Ecto neural progenitor cell (in vitro differentiated cells): ENCODE measurements at regions not wholly inside any gene's neighbourhood (a gene's known extent, or its start where the extent isn't known, plus 50 kb on each side); places are given as distances from the start of the nearest gene placed in this dataset.
"Not testable (repeated sequence)": the region's sequence is repeated elsewhere in the genome, so short reads cannot be mapped to it uniquely, and the experiment has no call there.

ENCODE experiments used
- DNase-seq: peaks from one replicate; pipeline ENCODE4 v3.0.0-alpha.2; 2018; ENCODE audit warnings: low spot score

DNA sequence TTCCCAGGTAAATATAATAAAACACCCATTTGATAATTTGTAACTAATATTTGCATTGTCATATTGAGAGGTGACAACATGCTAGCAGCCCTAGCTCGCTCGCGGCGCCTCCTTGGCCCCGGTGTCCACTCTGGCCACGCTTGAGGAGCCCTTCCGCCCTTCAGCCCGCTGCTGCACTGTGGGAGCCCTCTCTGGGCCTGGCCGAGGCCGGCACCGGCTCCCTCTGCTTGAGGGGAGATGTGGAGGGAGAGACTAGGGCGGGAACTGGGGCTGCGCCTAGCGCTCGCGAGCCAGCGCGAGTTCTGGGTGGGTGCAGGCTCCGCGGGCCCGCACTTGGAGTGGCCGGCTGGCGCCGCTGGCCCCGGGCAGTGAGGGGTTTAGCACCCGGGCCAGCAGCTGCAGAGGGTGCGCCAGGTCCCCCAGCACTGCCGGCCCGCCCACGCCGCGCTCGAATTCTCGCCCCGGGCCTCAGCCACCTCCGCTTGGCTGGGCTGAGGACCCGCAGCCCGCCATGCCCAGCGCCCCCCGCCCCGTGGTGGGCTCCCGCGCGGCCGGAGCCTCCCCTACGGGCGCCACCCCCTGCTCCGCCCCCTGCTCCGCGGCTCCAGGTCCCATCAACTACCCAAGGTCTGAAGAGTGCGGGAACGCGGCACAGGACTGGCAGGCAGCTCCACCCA is 594.4 kb downstream of the SLITRK6 start:
- DNase-seq: no peak

DNA sequence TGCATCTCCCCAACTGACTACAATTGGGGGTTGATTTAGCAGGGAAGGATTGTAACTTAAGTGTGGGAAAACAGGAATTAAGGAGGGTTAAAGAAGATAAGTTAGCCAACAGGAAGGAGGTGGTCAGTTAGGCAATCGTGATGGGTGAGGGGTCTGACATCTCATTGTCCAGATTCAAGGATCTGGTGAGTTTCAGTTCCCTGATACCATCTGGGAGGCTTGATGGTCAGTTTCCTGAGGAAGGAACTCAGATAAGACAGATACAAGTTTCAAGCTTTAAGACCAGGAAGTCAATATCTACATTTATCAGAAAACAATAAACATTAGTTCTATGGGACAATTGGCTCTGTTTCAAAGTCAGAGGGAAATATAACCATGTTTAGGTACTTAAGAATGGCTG is 601.8 kb downstream of the SLITRK6 start:
- DNase-seq: no peak

DNA sequence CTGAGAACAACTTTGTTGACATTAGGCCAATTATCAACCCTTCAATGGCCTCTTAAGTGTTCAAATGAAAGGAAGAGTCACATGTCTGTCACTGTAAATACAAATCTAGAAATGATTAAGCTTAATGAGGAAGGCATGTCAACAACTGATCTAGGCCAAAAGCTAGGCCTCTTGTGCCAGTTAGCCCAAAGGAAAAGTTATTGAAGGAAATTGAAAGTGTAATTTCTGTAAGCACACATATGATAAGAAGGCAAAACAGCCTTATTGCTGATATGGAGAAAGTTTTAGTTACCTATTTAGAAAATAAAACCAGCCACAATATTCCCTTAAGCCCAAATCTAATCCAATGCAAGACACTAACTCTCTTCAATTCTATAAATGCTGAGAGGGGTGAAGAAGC is 604.7 kb downstream of the SLITRK6 start:
- DNase-seq: no peak

DNA sequence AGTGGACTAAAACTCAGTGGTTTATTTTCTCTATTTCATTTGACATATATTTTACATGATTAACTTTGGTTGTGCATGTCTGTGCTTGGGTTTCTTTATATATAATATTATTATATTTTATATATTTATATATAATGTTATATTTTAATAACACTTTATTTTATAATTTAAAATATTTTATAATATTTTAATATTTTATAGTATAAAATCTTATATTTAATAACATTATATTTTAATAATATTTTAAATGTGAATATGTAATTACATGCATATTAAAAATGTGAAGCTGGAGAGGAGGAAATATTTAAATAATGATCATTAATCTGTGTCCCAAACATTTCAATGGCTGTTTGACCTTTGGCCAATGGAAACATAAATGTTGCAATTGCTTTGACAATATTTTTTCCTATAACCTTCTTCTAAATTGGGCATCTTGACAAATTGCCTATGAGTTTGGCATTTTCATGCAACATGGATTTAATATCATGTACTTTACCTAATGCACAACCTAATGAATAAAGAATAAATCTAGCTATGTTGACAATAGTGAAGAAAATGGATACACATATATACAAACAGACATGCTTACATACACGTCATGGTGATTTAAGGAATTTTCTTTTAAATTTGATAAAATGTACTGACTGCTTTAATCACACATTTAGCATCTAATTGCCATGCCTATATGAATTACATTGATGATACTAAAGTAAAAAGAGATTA is 607.1 kb downstream of the SLITRK6 start:
- DNase-seq: no peak

DNA sequence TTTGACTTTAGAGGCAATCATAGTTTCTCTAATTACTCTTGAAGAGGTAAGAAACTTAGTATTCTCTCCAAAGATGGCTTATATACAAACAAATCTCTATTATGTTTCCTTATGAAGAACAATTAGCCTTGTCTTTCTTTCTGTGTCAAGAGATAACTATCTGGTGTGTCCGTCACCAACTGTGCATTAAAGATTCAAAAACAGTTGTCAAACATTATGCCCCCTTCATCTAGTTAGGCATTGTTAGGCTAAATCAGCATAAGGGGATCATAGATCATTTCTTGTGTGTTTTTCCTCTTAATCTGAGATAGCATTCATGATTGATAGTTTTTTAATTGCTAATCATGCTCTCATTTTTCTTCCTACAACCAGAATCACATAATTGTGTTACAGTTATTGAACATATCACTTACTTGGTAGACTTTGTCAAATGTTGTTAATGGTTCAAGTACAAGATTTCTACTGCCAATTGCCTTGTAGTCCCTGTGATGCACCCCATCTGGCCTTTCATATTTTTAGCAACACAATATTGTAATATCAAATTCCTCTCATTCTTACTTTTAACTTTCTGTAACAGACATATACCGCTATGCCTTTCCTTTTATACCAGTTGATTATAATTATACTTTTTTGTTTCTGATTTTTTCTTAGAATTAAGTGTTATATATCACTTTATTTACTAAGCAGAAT is 612.7 kb downstream of the SLITRK6 start:
- DNase-seq: no peak

DNA sequence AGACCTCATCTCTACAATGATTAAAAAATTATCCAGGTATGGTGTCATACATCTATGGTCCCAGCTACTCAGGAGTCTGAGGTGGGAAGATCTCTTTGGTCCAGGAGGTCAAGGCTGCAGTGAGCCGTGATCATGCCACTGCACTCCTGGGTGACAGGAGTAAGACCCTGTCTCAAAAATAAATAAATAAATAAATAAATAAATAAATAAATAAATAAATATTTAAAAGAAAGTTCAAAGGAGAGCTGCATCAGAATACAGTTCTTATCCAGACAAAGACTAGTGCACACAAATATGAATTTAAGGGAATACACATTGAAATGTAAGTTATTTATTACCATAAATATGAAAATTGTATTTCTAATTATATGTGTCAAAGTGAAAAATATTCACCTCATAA is 624.9 kb downstream of the SLITRK6 start:
- DNase-seq: no peak

DNA sequence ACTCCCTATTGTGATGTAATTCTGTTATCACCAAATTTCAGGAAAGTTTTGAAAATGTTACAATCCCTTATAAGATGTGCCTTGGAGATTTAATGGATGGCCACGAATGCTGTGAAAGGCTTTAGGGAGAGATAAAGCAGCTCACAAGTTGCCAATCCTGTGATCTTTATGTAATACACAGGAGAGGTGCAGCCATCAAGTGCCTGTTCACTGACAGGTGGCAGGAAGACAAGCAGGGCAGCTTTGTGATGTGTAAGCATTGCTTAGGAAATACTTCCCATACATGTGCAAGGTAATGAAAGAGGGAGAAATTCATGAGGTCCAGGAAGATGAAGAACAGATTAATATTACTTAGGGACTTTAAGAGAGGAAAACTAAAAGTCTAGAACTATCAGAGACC is 628.8 kb downstream of the SLITRK6 start:
- DNase-seq: no peak

DNA sequence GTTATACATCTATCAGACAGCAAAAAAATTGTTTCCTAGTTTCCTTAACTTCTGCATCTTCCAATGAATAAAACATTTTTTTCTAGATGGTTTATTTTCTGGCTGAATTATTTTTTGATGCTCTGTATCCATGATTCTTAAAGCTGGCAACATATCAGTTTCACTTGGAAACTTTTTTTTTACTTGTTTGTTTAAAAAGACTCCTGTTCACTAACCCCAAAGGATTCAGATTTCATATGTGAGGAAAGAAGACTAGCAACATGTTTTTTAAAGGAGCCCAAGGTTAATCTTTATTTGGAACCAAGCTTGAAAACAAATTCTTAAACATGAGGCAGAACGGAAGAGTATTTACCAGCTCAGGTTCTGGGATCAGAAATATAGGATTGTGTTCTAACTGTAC is 632.3 kb downstream of the SLITRK6 start:
- no peak for DNase-seq

DNA sequence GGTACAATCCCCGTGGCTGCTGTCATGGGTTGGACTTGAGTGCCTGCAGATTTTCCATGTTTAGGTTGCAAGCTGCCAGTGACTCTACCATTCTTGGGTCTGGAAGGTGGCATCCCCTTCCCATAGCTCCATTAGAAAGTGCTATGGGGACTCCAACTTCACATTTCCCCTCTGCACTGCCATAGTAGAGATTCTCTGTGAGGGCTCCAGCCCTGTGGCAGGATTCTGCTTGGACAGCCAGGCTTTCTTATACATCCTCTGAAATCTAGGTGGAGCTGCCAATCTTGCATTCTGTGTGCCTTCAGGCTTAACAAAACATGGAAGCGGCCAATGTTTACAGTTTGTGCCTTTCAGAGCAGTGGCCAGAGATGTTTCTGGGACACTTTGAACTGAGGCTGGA is 636.2 kb downstream of the SLITRK6 start:
- DNase-seq: no peak

DNA sequence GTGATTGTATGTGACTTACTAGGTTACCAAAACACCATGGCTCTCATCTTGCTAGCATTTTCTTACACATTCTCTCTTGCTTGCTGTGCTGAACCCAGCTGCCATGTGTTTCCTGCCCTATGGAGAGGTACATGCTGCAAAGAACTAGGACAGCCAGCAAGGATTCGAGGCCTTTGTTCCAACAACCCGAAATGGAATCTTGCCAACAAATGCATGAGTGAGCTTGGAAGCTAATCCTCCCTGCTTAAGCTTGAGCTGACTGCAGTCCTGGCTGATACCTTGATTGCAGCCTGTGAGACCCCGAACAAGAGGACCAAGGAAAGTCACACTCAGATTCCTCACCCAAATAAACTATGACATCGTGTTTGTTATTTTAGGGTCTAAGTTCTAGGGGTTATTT is 651.2 kb downstream of the SLITRK6 start:
- peak; percentile 60 for DNase-seq

DNA sequence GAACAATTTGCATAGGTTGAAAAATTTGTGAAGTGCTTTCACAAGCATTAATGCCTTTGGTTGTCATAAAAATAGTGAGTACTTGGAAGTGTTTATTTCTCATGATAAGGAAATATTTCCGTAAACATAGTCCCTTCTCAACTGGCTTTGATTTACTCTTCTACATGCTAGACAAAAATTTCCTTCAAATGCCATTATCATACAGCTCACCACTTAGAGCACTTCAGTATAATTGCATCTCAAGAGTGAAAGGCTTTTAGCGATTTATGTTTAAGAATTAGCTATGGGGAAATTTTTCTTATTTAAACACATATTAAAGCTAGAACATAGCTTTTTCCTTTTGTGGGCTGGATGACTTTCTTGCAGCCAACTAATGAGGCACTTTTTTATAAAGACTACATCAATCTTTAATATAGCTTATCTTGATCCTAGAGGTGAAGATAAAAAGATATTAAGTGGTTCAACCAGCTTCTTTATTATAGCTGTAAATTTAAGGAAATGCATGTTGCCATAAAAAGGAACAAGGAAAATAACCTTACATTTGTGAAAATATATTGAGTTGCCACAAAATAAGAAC is 656.8 kb downstream of the SLITRK6 start:
- DNase-seq: no peak

DNA sequence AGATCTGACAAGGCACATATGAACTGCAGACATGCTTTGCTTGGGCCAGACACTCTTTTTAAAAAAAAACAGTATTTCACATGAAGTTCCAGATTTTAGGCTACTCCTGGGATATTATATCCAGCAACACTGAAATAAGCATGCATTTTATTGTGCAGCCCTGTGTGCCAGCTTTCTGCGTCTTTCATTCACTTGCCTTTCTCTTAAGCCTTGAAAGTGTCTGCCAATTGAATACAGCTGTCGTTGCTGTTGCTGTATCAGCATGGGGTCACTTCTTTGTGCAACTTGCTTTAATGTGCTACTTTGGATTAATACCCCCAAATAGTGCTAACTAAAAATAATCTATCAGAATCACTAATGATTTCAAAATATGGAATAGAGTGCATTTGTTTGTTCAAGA is 657.8 kb downstream of the SLITRK6 start:
- DNase-seq: no peak

DNA sequence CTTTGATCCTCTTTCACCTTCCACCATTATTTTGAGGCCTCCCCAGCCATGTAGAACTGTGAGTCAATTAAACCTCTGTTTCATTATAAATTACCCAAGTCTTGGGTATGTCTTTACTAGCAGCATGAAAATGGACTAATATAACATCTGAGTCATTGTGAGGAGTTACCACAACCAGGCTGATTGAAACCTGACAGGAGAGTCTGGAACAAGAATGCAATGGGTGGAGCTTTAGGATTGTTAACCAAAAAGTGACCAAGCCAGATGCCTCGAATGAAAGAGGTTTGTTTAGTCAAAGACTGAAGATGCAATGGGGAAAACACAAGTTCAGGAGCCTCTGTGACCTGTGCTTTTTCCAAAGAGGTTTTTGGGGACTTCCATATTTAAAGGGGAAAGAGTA is 659.0 kb downstream of the SLITRK6 start:
- no peak for DNase-seq

DNA sequence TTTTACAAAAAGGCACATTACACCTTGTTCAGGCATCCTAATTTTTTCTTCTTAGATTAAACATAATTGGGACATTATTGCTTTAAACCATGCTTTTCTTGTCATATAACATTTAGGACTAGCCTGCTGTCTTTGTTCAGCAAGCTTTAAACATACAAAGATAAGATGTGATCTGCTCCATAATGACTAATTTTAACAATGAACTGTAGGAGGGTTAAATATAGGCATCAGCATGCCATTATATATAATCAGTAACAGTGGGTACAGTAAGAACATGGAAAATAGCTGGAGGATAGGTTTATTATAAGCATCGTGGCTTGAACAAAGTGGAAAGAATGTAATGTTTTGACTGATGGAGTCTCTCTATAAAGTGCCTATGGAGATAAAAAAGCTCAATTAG is 661.7 kb downstream of the SLITRK6 start:
- DNase-seq: no peak

DNA sequence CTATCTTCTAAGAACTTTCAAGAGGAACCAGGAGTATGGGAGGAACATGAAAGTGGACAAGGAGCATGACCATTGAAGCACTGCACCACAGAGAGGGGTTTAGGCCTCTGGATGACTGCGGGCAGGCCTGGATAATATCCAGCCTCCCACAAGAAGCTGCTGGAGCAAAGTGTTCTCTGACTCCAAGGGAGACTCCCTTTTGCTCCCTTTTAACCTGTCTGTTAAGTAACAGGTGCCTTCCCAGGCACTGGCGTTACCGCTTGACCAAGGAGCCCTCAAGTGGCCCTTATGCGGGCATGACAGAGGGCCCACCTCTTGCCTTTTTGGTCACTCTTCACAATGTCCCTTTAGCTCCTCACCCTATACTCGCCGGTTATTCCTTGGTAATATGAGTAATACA is 666.2 kb downstream of the SLITRK6 start:
- DNase-seq: no peak

DNA sequence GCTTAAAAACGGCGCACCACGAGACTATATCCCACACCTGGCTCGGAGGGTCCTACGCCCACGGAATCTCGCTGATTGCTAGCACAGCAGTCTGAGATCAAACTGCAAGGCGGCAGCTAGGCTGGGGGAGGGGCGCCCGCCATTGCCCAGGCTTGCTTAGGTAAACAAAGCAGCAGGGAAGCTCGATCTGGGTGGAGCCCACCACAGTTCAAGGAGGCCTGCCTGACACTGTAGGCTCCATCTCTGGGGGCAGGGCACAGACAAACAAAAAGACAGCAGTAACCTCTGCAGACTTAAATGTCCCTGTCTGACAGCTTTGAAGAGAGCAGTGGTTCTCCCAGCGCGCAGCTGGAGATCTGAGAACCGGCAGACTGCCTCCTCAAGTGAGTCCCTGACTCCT is 675.7 kb downstream of the SLITRK6 start:
- DNase-seq: not testable (repeated sequence)

DNA sequence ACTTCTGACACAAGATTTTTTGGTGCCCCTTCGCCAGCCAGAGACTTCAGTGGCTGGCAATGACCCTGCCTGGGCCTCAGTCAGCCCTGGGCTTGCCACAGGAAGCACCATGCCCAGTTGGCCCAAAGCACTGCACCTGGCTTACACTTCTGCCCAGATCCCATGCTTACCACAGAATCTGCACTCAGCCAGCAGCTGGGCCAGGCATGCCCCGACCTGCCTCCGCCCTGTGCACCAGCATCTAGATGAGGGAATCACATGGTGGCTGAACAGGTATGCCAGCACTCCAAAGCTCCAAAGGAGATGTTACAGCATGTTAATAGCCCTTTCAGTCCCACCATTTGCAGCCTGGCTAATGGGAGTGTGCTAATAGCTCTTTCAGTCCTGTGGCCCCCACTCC is 690.9 kb downstream of the SLITRK6 start:
- no peak for DNase-seq

DNA sequence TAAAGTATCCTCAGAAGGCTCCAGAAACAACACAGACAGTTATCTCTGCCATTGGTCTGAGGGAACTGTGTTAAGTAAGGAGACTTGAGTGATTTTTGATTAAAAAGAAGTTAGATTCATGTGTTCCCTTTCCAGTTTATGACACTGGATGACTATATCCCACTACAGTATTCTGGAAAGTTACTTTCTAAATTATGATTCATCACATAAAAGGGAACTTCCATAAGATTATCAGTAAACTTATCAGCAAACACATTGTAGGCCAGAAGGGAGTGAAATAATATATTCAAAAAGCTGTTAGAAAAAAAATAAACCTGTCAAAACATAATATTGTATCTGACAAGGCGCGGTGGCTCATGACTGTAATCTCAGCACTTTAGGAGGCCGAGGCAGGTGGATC is 700.0 kb downstream of the SLITRK6 start:
- no peak for DNase-seq

DNA sequence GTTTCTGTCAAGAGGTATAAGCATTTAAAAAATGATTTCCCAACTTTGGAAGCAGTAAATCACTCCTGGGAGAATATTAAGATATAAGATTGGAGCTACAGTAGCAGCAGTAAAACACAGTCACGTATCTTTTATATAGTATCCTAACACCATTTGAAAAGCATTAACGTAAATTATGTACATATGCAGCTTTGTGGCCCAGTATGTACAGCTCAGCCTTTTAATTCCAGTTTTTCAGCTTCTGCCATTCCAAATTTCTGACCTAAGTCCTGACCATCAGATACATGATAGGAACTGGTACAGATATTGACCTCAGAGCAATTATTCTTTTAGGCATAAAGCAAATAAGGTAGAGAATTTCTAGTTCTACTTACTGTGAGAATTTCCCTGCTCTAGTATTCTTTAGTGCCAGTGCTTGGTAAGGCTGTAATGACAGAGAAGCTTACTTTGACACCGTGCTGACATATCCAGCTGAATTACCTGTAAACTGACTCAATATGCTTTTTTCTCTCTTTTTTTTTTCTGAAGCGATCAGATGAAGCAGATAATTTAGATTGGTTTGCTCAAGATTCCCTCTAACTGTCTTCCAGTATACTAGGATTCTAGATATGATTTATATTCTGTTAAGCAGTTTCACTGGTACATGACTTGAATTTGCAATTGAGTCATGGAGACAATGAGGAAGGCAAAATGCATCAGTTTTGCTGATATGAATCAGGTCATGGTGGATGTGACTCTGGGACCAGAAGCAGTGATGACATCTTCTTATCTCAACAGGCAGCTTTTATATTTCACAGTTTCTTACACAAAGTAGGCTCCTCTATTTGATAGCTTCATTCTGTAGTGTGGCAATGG is 703.6 kb downstream of the SLITRK6 start:
- no peak for DNase-seq

DNA sequence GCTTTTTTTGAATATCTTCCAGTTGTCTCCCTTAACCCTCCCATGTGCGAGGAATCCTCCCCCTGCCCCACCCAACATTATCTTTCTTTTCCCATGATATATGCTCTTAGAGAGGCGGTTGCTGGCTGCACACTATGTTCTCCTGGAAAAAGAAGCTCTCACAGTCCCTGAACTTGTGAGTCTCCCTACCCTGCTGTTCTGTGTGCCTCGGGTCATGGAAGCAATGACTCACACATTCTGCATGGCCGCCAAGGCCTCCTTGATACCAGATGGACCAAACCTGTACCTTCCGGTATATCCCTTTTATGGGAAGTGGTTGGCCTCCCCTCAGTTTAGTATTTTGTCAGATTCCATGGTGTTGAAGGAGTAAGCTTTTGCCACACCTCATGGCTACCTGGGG is 705.4 kb downstream of the SLITRK6 start:
- DNase-seq: no peak

DNA sequence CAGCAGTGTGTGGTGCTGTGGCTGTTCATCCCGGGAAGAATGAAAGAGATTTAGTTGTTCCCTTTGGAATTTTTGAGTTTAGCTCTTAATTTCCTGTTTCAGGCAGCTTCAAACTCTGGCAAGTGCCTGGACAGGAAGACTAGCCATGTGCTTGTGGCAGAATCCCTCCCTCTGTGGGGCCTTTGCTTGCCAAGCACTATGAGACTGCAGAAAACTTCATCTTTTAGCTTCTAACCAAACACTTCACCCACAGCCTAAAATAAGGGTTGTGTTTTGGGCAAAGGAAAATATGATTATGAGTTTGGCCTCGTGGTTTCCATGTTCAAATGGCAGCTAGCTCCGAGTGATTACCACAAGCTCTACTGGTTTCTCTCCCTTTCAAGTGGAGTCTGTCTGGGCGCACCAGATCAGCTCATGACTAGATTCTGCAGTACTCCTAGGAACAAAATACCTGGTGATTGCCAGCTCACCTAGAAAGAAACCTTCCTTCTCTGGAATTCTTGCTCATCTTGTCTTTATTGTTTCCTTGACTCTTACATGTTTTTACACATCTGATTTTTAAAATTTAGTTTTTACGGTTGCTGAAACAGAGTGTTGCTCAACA is 707.5 kb downstream of the SLITRK6 start:
- DNase-seq: no peak

DNA sequence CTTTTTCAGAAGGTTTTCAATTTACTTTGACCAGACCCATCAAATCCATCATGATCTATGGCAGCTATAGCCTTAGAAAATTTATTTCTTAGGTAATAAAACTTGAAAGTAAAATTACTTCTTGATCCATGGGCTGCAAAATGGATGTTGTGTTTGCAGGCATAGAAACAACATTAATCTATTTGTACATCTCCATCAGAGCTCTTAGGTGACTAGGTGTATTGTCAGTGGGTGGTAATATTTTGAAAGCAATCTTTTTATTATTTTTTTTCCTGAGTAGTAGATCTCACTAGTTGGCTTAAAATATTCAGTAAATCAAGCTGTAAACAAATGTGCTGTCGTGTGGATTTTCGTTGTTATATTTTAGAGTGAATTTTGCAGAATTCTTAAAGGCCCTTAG is 710.0 kb downstream of the SLITRK6 start:
- DNase-seq: no peak
